ENCODE measurements at regions not wholly inside any gene's neighbourhood (a gene's known extent, or its start where the extent isn't known, plus 50 kb on each side); places are given as distances from the start of the nearest gene placed in this dataset.

DNA sequence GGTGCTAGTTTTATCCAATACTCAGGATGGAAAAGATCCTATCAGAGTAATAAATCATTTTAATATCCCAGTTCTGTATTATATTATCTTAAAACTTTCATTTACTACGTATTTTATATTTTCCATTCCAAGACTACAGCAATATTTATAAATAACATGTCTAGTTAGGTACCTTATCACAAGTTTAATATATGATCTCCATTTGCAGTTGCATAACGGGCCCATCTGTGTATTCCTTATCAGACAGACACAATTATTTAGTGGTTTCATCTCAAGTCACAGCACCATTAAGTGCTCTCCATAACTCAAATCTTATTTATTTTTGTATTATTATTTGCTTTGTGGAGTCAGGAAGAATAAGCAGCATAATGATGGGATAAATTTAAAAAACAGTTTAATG, 333.9 kb downstream of the SH2D1A start:
- BruUV-seq (replicated peaks): no TSS peak
- CTCF ChIA-PET: no interaction called here
- intact Hi-C loops (cut with micrococcal nuclease; ENCODE audit: unreplicated experiment): no loop called here
- no peaks in the 10 kb centered on the region for H3F3A ChIP-seq (ENCODE audit: insufficient read depth, low read depth)
- no peaks in the 10 kb centered on the region for H3K79me2 ChIP-seq (ENCODE audit: low read depth)
- no peaks in the 10 kb centered on the region for H3K9me3 ChIP-seq (ENCODE audit: insufficient read depth, low read depth)
- H3K4me3 ChIP-seq: no peak overlapping the region
- H2AFZ ChIP-seq: no peak overlapping the region
- H3K4me2 ChIP-seq: no peak overlapping the region
- H3K27ac ChIP-seq: no peak overlapping the region
- no peaks in the 10 kb centered on the region for H3K36me3 ChIP-seq (ENCODE audit: low read depth)
- no peak for DNase-seq
- TF ChIP-seq, protein P1, sequence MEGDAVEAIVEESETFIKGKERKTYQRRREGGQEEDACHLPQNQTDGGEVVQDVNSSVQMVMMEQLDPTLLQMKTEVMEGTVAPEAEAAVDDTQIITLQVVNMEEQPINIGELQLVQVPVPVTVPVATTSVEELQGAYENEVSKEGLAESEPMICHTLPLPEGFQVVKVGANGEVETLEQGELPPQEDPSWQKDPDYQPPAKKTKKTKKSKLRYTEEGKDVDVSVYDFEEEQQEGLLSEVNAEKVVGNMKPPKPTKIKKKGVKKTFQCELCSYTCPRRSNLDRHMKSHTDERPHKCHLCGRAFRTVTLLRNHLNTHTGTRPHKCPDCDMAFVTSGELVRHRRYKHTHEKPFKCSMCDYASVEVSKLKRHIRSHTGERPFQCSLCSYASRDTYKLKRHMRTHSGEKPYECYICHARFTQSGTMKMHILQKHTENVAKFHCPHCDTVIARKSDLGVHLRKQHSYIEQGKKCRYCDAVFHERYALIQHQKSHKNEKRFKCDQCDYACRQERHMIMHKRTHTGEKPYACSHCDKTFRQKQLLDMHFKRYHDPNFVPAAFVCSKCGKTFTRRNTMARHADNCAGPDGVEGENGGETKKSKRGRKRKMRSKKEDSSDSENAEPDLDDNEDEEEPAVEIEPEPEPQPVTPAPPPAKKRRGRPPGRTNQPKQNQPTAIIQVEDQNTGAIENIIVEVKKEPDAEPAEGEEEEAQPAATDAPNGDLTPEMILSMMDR (conservative IDR thresholded peaks at IDR 0.05): no peak
- TF ChIP-seq EZH2 (IDR thresholded peaks at IDR 0.05; ENCODE audit: low read depth): no peak
- H4K20me1 ChIP-seq (ENCODE audit: insufficient read depth): no peaks in the 10 kb centered on the region
- no peaks in the 10 kb centered on the region for H3K27me3 ChIP-seq (ENCODE audit: insufficient read depth, low read depth)
- H3K9me2 ChIP-seq (ENCODE audit: insufficient read depth): no peaks in the 10 kb centered on the region
- H3K4me1 ChIP-seq (replicated peaks; ENCODE audit: insufficient read depth): no peaks in the 10 kb centered on the region
- POLR2A ChIA-PET (ENCODE audit: unreplicated experiment): no interaction called here

DNA sequence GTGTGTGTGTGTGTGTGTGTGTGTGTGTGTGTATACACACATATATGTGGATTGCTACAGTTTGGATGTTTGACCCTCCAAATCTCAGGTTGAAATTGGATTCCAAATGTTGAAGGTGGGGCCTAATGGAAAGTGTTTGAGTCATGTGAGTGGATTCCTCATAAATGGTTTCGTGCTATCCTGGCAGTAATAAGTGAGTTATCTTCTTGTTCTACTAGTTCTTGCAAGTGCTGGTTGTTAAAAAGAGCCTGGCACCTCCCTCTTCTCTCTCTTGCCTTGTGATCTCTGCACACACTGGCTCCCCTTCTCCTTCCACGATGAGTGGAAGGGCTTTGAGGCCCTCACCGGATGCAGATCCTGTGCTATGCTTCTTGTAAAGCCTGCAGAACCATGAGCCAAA, 344.1 kb downstream of the SH2D1A start:
- CTCF ChIA-PET: no interaction called here
- H3K4me2 ChIP-seq: no peak overlapping the region
- no peak overlapping the region for H3K27ac ChIP-seq
- intact Hi-C loops (cut with micrococcal nuclease; ENCODE audit: unreplicated experiment): no loop called here
- no peak overlapping the region for H3K4me3 ChIP-seq
- no peak for TF ChIP-seq EZH2 (IDR thresholded peaks at IDR 0.05; ENCODE audit: low read depth)
- TF ChIP-seq, protein P1 (conservative IDR thresholded peaks at IDR 0.05): no peak
- H2AFZ ChIP-seq: no peak overlapping the region
- H4K20me1 ChIP-seq (ENCODE audit: insufficient read depth): no peaks in the 10 kb centered on the region
- H3K79me2 ChIP-seq (ENCODE audit: low read depth): no peaks in the 10 kb centered on the region
- H3K9me3 ChIP-seq (ENCODE audit: insufficient read depth, low read depth): peaks cover 4% of the 10 kb centered on the region; the same call in 1 of the 2 replicates
- no peaks in the 10 kb centered on the region for H3K36me3 ChIP-seq (ENCODE audit: low read depth)
- no peaks in the 10 kb centered on the region for H3K4me1 ChIP-seq (replicated peaks; ENCODE audit: insufficient read depth)
- BruUV-seq (replicated peaks): no TSS peak
- DNase-seq: no peak
- H3K27me3 ChIP-seq (ENCODE audit: insufficient read depth, low read depth): no peaks in the 10 kb centered on the region
- H3K9me2 ChIP-seq (ENCODE audit: insufficient read depth): no peaks in the 10 kb centered on the region
- POLR2A ChIA-PET (ENCODE audit: unreplicated experiment): no interaction called here
- H3F3A ChIP-seq (ENCODE audit: insufficient read depth, low read depth): no peaks in the 10 kb centered on the region

DNA sequence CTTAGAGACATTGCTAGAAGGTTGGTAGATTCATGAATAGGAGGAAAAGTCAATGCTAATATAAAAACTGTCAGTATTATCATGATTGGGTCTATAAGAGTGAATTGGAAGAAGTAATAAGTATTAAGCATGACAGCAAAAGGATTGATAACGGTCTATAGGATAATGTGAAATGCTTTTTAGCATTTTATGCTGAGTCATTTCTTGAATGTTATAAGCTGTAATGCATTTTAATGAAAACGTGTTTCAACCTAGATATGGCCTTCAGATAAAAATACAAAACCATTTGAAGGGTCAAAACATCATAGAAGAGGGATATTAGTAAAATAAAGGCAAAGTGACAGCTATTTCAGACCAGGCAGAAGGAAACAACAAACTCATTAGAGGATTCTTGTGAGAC, 353.5 kb downstream of the SH2D1A start:
- CTCF ChIA-PET: no interaction called here
- no peak overlapping the region for H2AFZ ChIP-seq
- no peak overlapping the region for H3K4me3 ChIP-seq
- H3F3A ChIP-seq (ENCODE audit: insufficient read depth, low read depth): no peaks in the 10 kb centered on the region
- H3K4me2 ChIP-seq: no peak overlapping the region
- no peaks in the 10 kb centered on the region for H3K79me2 ChIP-seq (ENCODE audit: low read depth)
- DNase-seq: no peak
- intact Hi-C loops (cut with micrococcal nuclease; ENCODE audit: unreplicated experiment): no loop called here
- no peak for TF ChIP-seq EZH2 (IDR thresholded peaks at IDR 0.05; ENCODE audit: low read depth)
- TF ChIP-seq, protein P1 (conservative IDR thresholded peaks at IDR 0.05): no peak
- H3K27me3 ChIP-seq (ENCODE audit: insufficient read depth, low read depth): no peaks in the 10 kb centered on the region
- H3K4me1 ChIP-seq (replicated peaks; ENCODE audit: insufficient read depth): no peaks in the 10 kb centered on the region
- H4K20me1 ChIP-seq (ENCODE audit: insufficient read depth): no peaks in the 10 kb centered on the region
- no peaks in the 10 kb centered on the region for H3K9me3 ChIP-seq (ENCODE audit: insufficient read depth, low read depth)
- no TSS peak for BruUV-seq (replicated peaks)
- POLR2A ChIA-PET (ENCODE audit: unreplicated experiment): no interaction called here
- no peaks in the 10 kb centered on the region for H3K36me3 ChIP-seq (ENCODE audit: low read depth)
- no peaks in the 10 kb centered on the region; the same call in 1 of the 2 replicates for H3K9me2 ChIP-seq (ENCODE audit: insufficient read depth)
- H3K27ac ChIP-seq: no peak overlapping the region

Data from PC-9 (cell line).